ENCODE measurements at regions not wholly inside any gene's neighbourhood (a gene's known extent, or its start where the extent isn't known, plus 50 kb on each side); places are given as distances from the start of the nearest gene placed in this dataset.

DNA sequence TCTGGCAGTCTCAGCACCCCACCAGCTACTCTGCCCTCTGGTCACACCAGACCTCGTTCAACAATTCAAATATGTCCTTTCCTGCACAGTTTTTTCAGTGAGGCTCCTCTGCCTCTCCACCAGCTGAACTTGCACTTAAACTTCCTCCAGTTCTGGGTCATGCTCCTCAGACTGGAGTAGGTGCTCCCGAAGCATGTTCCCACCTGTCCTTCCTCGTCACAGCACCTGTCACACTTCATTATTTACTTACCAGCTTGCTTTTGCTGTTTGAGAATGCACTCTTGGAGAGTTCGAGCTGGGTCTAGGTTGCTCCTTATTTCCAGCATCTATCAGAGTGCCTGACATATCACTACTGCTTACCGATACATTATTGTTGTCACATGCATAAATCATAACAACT is 144.8 kb upstream of the TTC29 start:
- TF ChIP-seq, protein P1, sequence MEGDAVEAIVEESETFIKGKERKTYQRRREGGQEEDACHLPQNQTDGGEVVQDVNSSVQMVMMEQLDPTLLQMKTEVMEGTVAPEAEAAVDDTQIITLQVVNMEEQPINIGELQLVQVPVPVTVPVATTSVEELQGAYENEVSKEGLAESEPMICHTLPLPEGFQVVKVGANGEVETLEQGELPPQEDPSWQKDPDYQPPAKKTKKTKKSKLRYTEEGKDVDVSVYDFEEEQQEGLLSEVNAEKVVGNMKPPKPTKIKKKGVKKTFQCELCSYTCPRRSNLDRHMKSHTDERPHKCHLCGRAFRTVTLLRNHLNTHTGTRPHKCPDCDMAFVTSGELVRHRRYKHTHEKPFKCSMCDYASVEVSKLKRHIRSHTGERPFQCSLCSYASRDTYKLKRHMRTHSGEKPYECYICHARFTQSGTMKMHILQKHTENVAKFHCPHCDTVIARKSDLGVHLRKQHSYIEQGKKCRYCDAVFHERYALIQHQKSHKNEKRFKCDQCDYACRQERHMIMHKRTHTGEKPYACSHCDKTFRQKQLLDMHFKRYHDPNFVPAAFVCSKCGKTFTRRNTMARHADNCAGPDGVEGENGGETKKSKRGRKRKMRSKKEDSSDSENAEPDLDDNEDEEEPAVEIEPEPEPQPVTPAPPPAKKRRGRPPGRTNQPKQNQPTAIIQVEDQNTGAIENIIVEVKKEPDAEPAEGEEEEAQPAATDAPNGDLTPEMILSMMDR (optimal IDR thresholded peaks at IDR 0.05 in 1 of 3, IDR thresholded peaks at IDR 0.05 in 1 of 3, conservative IDR thresholded peaks at IDR 0.05 in 1 of 3; ENCODE audit: extremely low read depth in 1 of 3, insufficient read depth in 2 of 3, low read length in 3 of 3) = no peak
- no peak for TF ChIP-seq EZH2 (IDR thresholded peaks at IDR 0.05; ENCODE audit: low read length)
